SK-N-SH treated with all-trans-retinoic acid at 6 μM for 48 hours (cell line): ENCODE measurements at regions not wholly inside any gene's neighbourhood (a gene's known extent, or its start where the extent isn't known, plus 50 kb on each side); places are given as distances from the start of the nearest gene placed in this dataset.

ENCODE experiments used
- ATAC-seq: fragments of 200-7000 bp; cut with Tn5 transposase; 3 replicates; pipeline ENCODE4 v1.9.1; 2020; ENCODE audit warnings: mild to moderate bottlenecking, moderate library complexity
- ARNTL ChIP-seq: fragments of 450-650 bp; formaldehyde crosslinking; IDR thresholded peaks from 2 replicates; pipeline ENCODE4 v1.5.0; 2020; ENCODE audit warnings: low read depth, mild to moderate bottlenecking, moderate library complexity, borderline replicate concordance
- BACH2 ChIP-seq: fragments of 250-450 bp; sonication (Bioruptor Pico); IDR thresholded peaks from 2 replicates; pipeline ENCODE4 v1.9.0; 2021; ENCODE audit warnings: mild to moderate bottlenecking, borderline replicate concordance
- CSDC2 ChIP-seq: fragments of 250-450 bp; sonication (Bioruptor Pico); IDR thresholded peaks from 2 replicates; pipeline ENCODE4 v1.5.0; 2020; ENCODE audit warnings: mild to moderate bottlenecking, moderate library complexity
- CSRNP3 ChIP-seq: fragments of 250-450 bp; sonication (Bioruptor Pico); IDR thresholded peaks from 2 replicates; pipeline ENCODE4 v1.5.1; 2021; ENCODE audit warnings: mild to moderate bottlenecking, moderate library complexity
- ESRRG ChIP-seq: fragments of 250-450 bp; sonication (Bioruptor Pico); IDR thresholded peaks from 2 replicates; pipeline ENCODE4 v1.6.1; 2021; ENCODE audit warnings: mild to moderate bottlenecking
- GLIS3 ChIP-seq: fragments of 250-450 bp; sonication (Bioruptor Pico); IDR thresholded peaks from 2 replicates; pipeline ENCODE4 v1.5.0; 2020; ENCODE audit warnings: mild to moderate bottlenecking, moderate library complexity
- ISL1 ChIP-seq: fragments of 250-450 bp; sonication (Bioruptor Pico); IDR thresholded peaks from 2 replicates; pipeline ENCODE4 v2.1.2; 2022; ENCODE audit warnings: mild to moderate bottlenecking, moderate library complexity
- PATZ1 ChIP-seq: fragments of 250-450 bp; sonication (Bioruptor Pico); IDR thresholded peaks from 2 replicates; pipeline ENCODE4 v1.8.0; 2020; ENCODE audit warnings: mild to moderate bottlenecking, moderate library complexity, borderline replicate concordance
- POU6F1 ChIP-seq: fragments of 250-450 bp; sonication (Bioruptor Pico); IDR thresholded peaks from 2 replicates; pipeline ENCODE4 v1.8.0; 2021; ENCODE audit warnings: low read depth, mild to moderate bottlenecking, moderate library complexity, borderline replicate concordance
- PPARA ChIP-seq: fragments of 250-450 bp; sonication (Bioruptor Pico); IDR thresholded peaks from 2 replicates; pipeline ENCODE4 v1.5.0; 2020; ENCODE audit warnings: mild to moderate bottlenecking, borderline replicate concordance
- RARB ChIP-seq: fragments of 250-450 bp; sonication (Bioruptor Pico); IDR thresholded peaks from 2 replicates; pipeline ENCODE4 v1.8.0; 2021; ENCODE audit warnings: mild to moderate bottlenecking, moderate library complexity
- SNAI2 ChIP-seq: fragments of 250-450 bp; sonication (Bioruptor Pico); IDR thresholded peaks from 2 replicates; pipeline ENCODE4 v1.5.0; 2020; ENCODE audit warnings: mild to moderate bottlenecking, moderate library complexity
- TCF4 ChIP-seq: fragments of 250-450 bp; sonication (Bioruptor Pico); IDR thresholded peaks from 2 replicates; pipeline ENCODE4 v1.8.0; 2021; ENCODE audit warnings: mild to moderate bottlenecking, moderate library complexity, borderline replicate concordance
- ZC3H10 ChIP-seq: fragments of 250-450 bp; sonication (Bioruptor Pico); IDR thresholded peaks from 2 replicates; pipeline ENCODE4 v1.5.1; 2021; ENCODE audit warnings: mild to moderate bottlenecking, moderate library complexity
- ZFP3 ChIP-seq: fragments of 250-450 bp; sonication (Bioruptor Pico); IDR thresholded peaks from 2 replicates; pipeline ENCODE4 v1.5.0; 2020; ENCODE audit warnings: mild to moderate bottlenecking, moderate library complexity
- ZFP30 ChIP-seq: fragments of 450-650 bp; formaldehyde crosslinking; IDR thresholded peaks from 2 replicates; pipeline ENCODE4 v1.5.0; 2022; ENCODE audit warnings: mild to moderate bottlenecking, moderate library complexity
- ZNF565 ChIP-seq: fragments of 450-650 bp; formaldehyde crosslinking; conservative IDR thresholded peaks from 2 replicates; pipeline ENCODE4 v1.5.0; 2020; ENCODE audit warnings: low read depth, mild to moderate bottlenecking, moderate library complexity
- ZNF8 ChIP-seq: fragments of 450-650 bp; formaldehyde crosslinking; IDR thresholded peaks from 2 replicates; pipeline ENCODE4 v1.5.0; 2020; ENCODE audit warnings: mild to moderate bottlenecking, moderate library complexity
- TF ChIP-seq, protein P1 (sequence below): fragments of 250-450 bp; sonication (Bioruptor Pico); IDR thresholded peaks from 2 replicates; pipeline ENCODE4 v1.5.0; 2020; ENCODE audit warnings: mild to moderate bottlenecking, moderate library complexity
- TF ChIP-seq, protein P2 (sequence below): fragments of 250-450 bp; sonication (Bioruptor Pico); IDR thresholded peaks from 2 replicates; pipeline ENCODE4 v1.5.1; 2020; ENCODE audit warnings: low read depth, mild to moderate bottlenecking, moderate library complexity

DNA sequence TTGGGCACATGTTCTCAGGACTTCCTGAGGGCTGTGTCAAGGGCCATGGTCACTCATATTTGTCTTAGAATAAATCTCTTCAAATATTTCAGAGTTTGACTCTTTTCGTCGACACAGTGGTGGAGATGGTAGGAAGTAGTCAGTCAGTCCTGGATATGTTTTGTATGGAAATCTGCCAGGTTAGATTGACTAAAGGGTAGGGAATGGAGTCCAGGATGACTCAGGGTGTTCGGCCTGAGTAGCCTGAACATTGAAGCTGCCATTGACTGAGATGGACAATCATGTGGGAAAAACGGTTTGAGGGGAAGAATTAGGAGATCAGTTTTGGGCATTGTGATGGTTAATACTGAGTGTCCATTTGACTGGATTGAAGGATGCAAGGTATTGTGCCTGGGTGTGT, 177.1 kb upstream of the CENPE start:
- ATAC-seq = peak; percentile 67
- TF ChIP-seq ARNTL (CRISPR knock-in tag) (no peak), CSRNP3 (CRISPR knock-in tag) (no peak), RARB (no peak), PATZ1 (CRISPR knock-in tag) (no peak), CSDC2 (CRISPR knock-in tag) (no peak), ZNF565 (CRISPR knock-in tag) (no peak), ISL1 (no peak), PPARA (no peak), GLIS3 (CRISPR knock-in tag) (no peak), ZC3H10 (CRISPR knock-in tag) (no peak), ZNF8 (CRISPR knock-in tag) (no peak), TCF4 (no peak), ZFP30 (CRISPR knock-in tag) (no peak), POU6F1 (CRISPR knock-in tag) (no peak), SNAI2 (CRISPR knock-in tag) (no peak)
- TF ChIP-seq, protein P1, sequence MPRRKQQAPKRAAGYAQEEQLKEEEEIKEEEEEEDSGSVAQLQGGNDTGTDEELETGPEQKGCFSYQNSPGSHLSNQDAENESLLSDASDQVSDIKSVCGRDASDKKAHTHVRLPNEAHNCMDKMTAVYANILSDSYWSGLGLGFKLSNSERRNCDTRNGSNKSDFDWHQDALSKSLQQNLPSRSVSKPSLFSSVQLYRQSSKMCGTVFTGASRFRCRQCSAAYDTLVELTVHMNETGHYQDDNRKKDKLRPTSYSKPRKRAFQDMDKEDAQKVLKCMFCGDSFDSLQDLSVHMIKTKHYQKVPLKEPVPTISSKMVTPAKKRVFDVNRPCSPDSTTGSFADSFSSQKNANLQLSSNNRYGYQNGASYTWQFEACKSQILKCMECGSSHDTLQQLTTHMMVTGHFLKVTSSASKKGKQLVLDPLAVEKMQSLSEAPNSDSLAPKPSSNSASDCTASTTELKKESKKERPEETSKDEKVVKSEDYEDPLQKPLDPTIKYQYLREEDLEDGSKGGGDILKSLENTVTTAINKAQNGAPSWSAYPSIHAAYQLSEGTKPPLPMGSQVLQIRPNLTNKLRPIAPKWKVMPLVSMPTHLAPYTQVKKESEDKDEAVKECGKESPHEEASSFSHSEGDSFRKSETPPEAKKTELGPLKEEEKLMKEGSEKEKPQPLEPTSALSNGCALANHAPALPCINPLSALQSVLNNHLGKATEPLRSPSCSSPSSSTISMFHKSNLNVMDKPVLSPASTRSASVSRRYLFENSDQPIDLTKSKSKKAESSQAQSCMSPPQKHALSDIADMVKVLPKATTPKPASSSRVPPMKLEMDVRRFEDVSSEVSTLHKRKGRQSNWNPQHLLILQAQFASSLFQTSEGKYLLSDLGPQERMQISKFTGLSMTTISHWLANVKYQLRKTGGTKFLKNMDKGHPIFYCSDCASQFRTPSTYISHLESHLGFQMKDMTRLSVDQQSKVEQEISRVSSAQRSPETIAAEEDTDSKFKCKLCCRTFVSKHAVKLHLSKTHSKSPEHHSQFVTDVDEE (CRISPR knock-in tag) = no peak
- TF ChIP-seq, protein P2, sequence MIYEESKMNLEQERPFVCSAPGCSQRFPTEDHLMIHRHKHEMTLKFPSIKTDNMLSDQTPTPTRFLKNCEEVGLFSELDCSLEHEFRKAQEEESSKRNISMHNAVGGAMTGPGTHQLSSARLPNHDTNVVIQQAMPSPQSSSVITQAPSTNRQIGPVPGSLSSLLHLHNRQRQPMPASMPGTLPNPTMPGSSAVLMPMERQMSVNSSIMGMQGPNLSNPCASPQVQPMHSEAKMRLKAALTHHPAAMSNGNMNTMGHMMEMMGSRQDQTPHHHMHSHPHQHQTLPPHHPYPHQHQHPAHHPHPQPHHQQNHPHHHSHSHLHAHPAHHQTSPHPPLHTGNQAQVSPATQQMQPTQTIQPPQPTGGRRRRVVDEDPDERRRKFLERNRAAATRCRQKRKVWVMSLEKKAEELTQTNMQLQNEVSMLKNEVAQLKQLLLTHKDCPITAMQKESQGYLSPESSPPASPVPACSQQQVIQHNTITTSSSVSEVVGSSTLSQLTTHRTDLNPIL (CRISPR knock-in tag) = no peak

DNA sequence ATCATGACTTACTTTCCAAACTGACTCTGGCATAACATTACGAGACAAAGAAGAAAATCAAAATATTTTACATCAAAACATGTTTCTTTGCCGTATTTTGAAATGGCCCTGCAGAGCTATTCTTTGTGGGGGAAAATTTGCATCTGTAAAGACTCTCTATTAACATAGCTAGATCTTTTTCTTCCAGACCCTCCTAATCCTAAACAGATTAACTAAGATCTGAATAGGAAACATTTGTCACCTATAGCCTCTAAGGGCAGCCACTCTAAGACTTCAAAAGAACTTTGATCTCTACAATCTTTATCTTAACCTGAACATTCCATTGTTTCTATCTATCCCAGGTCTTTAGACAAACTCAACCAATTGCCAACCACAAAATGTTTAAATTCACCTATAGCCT, 176.6 kb upstream of the CENPE start:
- ATAC-seq = no peak

More for the DNA sequence above, 176.6 kb upstream of the CENPE start:
- TF ChIP-seq CSDC2 (CRISPR knock-in tag) (no peak), ZNF8 (CRISPR knock-in tag) (no peak), BACH2 (no peak), ZC3H10 (CRISPR knock-in tag) (no peak), ISL1 (no peak), GLIS3 (CRISPR knock-in tag) (no peak), ESRRG (CRISPR knock-in tag) (no peak), ZFP3 (CRISPR knock-in tag) (no peak)
- TF ChIP-seq, protein P1 (CRISPR knock-in tag) = no peak
- TF ChIP-seq, all 23 proteins: peak for 0
